ENCODE measurements at regions not wholly inside any gene's neighbourhood (a gene's known extent, or its start where the extent isn't known, plus 50 kb on each side); places are given as distances from the start of the nearest gene placed in this dataset.

DNA sequence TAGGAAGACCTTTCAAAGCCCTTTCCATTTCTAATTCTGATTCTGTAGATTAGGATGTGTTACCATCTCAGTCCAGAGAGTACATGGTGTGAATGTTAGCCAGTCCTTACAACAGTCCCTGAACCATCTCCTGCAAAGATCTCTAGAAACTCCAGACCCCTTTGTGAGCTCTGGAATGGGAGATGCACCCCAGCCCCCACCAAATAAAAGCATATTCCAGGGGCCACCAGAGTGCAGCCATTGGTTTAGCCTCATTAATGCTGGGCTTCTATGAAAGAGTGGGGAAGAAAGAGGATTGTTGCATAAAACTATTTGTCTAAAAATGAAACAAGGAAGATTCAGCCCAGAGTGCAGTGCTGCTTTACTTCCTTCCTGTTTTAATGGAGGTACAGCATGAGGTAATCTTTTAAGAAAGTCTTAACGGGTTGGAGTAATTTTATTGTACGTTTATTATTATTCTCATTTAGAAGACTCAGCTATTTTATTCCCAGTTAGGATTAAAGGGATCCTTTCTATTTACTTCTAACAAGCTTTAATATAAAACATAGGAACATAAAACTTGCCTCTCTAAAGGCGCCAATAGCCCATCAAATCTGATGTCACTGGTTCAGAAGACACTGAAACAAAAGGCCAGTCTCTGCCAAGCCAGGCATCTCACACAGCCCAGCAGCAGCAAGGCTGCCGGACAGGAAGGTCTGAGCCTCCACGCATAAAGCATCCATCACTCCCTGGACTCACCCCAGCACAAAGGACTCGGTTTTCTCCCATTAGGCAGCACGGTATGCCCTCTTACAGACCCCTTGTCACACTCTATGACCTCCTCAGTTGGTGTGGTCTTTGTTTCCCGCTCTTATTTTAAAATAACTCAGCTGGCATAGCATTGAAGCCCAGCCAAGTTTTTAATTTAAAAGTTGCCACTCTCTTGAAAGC is 203.9 kb upstream of the BLID start:
- DNase-seq (ENCODE audit: low read depth), result no peak
- TF ChIP-seq, protein P1, sequence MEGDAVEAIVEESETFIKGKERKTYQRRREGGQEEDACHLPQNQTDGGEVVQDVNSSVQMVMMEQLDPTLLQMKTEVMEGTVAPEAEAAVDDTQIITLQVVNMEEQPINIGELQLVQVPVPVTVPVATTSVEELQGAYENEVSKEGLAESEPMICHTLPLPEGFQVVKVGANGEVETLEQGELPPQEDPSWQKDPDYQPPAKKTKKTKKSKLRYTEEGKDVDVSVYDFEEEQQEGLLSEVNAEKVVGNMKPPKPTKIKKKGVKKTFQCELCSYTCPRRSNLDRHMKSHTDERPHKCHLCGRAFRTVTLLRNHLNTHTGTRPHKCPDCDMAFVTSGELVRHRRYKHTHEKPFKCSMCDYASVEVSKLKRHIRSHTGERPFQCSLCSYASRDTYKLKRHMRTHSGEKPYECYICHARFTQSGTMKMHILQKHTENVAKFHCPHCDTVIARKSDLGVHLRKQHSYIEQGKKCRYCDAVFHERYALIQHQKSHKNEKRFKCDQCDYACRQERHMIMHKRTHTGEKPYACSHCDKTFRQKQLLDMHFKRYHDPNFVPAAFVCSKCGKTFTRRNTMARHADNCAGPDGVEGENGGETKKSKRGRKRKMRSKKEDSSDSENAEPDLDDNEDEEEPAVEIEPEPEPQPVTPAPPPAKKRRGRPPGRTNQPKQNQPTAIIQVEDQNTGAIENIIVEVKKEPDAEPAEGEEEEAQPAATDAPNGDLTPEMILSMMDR (conservative IDR thresholded peaks at IDR 0.05; ENCODE audit: low read depth, low read length), result no peak
- no peak overlapping the region for H3K4me3 ChIP-seq (ENCODE audit: low read length)

DNA sequence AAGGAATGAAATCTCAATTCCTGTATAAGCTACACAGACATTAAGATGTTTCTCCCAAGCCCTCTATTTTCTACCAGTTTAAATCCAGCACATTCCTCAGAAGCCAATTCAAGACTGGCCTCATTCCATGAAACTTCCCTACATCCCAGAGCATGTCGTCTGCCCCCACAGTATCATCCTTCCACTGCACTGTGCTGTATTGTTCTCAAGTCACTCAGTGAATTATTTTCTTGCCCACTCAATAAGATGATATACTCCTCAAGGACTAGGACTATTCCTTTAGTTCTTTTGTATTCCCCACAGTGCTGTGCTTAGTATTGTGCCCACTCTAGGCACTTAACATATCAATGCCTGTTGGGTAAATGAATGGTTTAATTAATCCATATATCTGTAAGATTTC is 203.1 kb upstream of the BLID start:
- H3K4me3 ChIP-seq (ENCODE audit: low read length), result no peak overlapping the region
- DNase-seq (ENCODE audit: low read depth), result no peak
- TF ChIP-seq, protein P1 (conservative IDR thresholded peaks at IDR 0.05; ENCODE audit: low read depth, low read length), result no peak

DNA sequence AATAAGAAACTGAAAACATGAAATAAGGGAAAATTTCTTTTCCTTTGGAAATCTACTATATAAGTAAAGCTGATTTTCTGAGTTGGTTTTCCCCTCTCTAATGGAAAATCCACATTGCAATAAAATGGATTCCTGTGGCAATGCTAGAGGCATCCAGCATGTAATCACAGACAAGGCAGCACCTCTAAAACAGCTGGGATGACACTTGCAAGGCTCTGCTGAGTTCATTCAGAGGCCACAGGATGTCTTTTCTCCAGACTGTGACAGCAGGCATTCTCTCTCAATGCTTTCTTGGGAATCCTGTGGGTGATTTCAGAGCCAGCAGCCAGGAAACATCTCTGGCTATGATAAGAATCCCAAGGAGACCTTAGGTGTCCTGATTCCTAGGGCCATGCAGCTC is 201.3 kb upstream of the BLID start:
- no peak for DNase-seq (ENCODE audit: low read depth)
- H3K4me3 ChIP-seq (ENCODE audit: low read length), result no peak overlapping the region
- TF ChIP-seq, protein P1 (conservative IDR thresholded peaks at IDR 0.05; ENCODE audit: low read depth, low read length), result no peak

DNA sequence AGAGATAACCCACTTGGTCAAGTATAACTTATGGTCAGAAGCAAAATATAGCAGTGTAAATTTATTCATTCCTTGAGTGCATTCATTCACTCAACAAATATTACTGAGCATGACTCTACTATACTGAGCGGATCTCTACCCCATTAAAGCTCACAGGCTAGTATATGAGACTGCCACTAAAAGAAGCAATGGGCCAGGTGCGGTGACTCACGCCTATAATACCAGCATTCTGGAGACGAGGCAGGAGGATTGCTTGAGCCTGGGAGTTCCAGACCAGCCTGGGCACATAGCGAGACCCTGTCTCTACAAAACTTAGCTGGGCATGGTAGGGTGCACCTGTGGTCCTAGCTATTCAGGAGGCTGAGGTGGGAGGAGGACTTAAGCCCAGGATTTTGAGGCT is 197.6 kb upstream of the BLID start:
- DNase-seq (ENCODE audit: low read depth), result no peak
- H3K4me3 ChIP-seq (ENCODE audit: low read length), result no peak overlapping the region
- TF ChIP-seq, protein P1 (conservative IDR thresholded peaks at IDR 0.05; ENCODE audit: low read depth, low read length), result no peak

DNA sequence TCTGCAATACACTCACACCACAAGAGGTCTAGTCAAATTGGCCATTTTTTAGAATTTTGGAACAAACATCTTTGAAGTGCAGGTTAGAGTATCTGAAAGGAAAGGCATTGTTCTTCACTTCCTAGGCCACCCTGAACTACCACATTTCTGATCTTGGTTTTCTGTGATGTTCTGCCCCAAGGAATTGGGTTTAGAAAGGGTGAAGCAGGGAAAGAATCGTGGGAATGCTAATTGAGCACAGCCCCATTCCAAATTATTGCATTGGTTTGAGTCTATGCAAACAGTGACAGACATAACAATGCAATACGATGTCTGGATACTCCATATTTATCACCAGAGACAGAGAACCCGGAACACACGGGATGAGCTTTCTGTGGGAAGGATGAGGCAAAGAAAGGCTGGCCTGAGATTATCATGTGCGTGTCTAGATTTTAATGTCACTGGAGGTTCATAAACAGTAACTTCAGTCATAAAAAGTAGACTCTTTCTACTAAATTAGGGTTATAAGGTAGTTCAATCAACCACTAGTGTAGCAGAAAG is 195.3 kb upstream of the BLID start:
- DNase-seq (ENCODE audit: low read depth), result no peak
- TF ChIP-seq, protein P1 (conservative IDR thresholded peaks at IDR 0.05; ENCODE audit: low read depth, low read length), result no peak
- H3K4me3 ChIP-seq (ENCODE audit: low read length), result no peak overlapping the region

DNA sequence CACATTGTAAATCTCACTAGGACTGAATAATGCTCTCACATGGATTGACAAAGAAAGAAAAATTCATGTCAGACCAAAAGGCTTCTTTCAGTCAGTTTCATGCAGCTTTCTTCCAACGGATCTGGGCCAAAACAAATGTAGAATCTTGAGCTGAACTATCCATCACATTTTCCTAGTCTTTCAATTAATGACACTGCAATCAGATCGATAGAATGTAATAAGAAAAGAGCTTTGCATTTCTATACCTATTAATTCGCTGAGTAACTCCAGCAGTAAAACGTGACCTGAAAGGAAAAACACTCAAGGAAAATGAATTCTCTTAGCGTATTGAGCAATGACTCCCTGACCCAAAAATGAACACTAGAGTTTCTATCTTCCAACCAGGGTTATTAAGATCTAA is 194.8 kb upstream of the BLID start:
- H3K4me3 ChIP-seq (ENCODE audit: low read length), result no peak overlapping the region
- DNase-seq (ENCODE audit: low read depth), result no peak
- TF ChIP-seq, protein P1 (conservative IDR thresholded peaks at IDR 0.05; ENCODE audit: low read depth, low read length), result no peak

All from retinal pigment epithelial cell (primary cell).